Mesendoderm (in vitro differentiated cells): ENCODE measurements at regions not wholly inside any gene's neighbourhood (a gene's known extent, or its start where the extent isn't known, plus 50 kb on each side); places are given as distances from the start of the nearest gene placed in this dataset.

ENCODE experiments used
- DNase-seq: peaks from one replicate; pipeline ENCODE4 v3.0.0; 2013
- H2AK5ac ChIP-seq: 2 replicates; pipeline ENCODE4 v1.6.1; 2013; ENCODE audit warnings: low read length, inconsistent platforms
- H2BK120ac ChIP-seq: 2 replicates; pipeline ENCODE4 v1.6.1; 2013; ENCODE audit warnings: low read depth, mild to moderate bottlenecking, low read length, moderate library complexity, mixed read lengths
- H2BK15ac ChIP-seq: replicated peaks from 2 replicates; pipeline ENCODE4 v1.6.1; 2013; ENCODE audit warnings: low read depth, mild to moderate bottlenecking, moderate library complexity
- H2BK5ac ChIP-seq: 2 replicates; pipeline ENCODE4 v1.6.1; 2013; ENCODE audit warnings: low read length, inconsistent platforms
- H3K18ac ChIP-seq: 2 replicates; pipeline ENCODE4 v1.6.1; 2013; ENCODE audit warnings: mild to moderate bottlenecking, low read length, mixed read lengths
- H3K23ac ChIP-seq: one replicate; pipeline ENCODE4 v1.6.1; 2013; ENCODE audit warnings: low read length
- H3K27ac ChIP-seq: 2 replicates; pipeline ENCODE4 v1.5.1; 2013; ENCODE audit warnings: low read depth, mild to moderate bottlenecking, inconsistent platforms, low read length, moderate library complexity
- H3K27me3 ChIP-seq: 2 replicates; pipeline ENCODE4 v1.6.1; 2013; ENCODE audit warnings: low read length, control low read depth, mild to moderate bottlenecking, inconsistent platforms; ENCODE audit not compliant: insufficient read depth, poor library complexity
- H3K36me3 ChIP-seq: 2 replicates; pipeline ENCODE4 v1.6.1; 2013; ENCODE audit warnings: low read length, inconsistent platforms; ENCODE audit not compliant: control insufficient read depth, insufficient read depth
- H3K4ac ChIP-seq: one replicate; pipeline ENCODE4 v1.6.1; 2013; ENCODE audit warnings: low read depth, mild to moderate bottlenecking, low read length, moderate library complexity
- H3K4me1 ChIP-seq: 2 replicates; pipeline ENCODE4 v1.6.1; 2013; ENCODE audit warnings: low read depth, low read length, inconsistent platforms; ENCODE audit not compliant: control insufficient read depth
- H3K4me2 ChIP-seq: 2 replicates; pipeline ENCODE4 v1.6.1; 2013; ENCODE audit warnings: low read length
- H3K4me3 ChIP-seq: 2 replicates; pipeline ENCODE4 v1.5.1; 2013; ENCODE audit warnings: mild to moderate bottlenecking, low read length
- H3K56ac ChIP-seq: one replicate; pipeline ENCODE4 v1.6.1; 2013; ENCODE audit warnings: low read length
- H3K79me1 ChIP-seq: 2 replicates; pipeline ENCODE4 v1.6.1; 2013; ENCODE audit warnings: low read length, inconsistent platforms
- H3K79me2 ChIP-seq: 2 replicates; pipeline ENCODE4 v1.6.1; 2013; ENCODE audit warnings: mild to moderate bottlenecking, low read length; ENCODE audit not compliant: control insufficient read depth, insufficient read depth
- H3K9ac ChIP-seq: 2 replicates; pipeline ENCODE4 v1.6.1; 2013; ENCODE audit warnings: low read length, inconsistent platforms
- H4K5ac ChIP-seq: one replicate; pipeline ENCODE4 v1.6.1; 2013; ENCODE audit warnings: low read length
- H4K8ac ChIP-seq: one replicate; pipeline ENCODE4 v1.6.1; 2013; ENCODE audit warnings: low read depth, mild to moderate bottlenecking, control low read depth, low read length, moderate library complexity
- WGBS: extraction: QIAGEN DNeasy Blood & Tissue Kit; methylation state at CpG from one replicate; pipeline ENCODE4 v1.1.7; 2013; ENCODE audit warnings: low lambda C conversion rate, missing lambda C conversion rate; ENCODE audit not compliant: insufficient coverage; ENCODE audit errors: extremely low coverage; 5-methylcytosine and 5-hydroxymethylcytosine counted together

DNA sequence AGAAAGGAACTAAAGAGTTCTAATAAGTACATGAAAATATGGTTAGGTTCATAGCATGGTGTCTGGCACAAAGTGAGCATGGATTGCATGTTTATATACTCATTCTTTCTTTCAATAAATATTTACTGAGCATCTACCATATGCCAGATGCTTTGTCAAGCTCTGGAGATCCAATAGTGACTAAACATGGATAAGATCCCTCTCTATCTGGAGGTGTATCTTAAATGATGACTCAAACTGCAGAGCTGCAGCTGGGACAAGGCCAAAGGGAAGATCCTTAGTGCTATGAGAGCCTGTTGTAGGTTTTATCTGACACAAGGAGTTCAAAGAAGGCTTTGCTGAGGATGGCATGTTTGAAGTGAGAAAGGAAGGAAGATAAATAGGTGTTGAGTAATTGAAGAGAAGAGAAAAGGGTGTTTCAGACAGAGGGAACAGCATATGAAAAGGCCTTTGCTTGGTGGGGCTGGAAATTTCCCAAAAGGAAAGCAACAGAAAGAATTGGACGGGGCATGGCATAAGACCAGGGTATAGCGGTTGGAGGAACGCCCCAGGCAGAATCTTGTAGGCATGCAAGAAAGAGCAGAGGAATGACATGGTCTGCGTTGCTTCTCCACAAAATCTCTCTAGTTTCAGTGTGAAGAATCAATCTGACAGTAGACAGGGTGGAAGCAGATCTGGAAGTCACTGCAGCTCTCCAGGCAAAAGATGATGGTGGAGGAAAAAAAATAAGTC is 239.9 kb upstream of the LRTM1 start:
- no peak overlapping the region for H2BK15ac ChIP-seq
- H3K79me1 ChIP-seq, result no peaks in the 10 kb centered on the region
- DNase-seq, result no peak
- no peak overlapping the region for H2AK5ac ChIP-seq
- no peak overlapping the region for H4K8ac ChIP-seq
- H3K79me2 ChIP-seq, result no peaks in the 10 kb centered on the region
- H3K36me3 ChIP-seq, result no peaks in the 10 kb centered on the region
- no peak overlapping the region for H3K4ac ChIP-seq
- no peak overlapping the region for H2BK5ac ChIP-seq
- no peak overlapping the region for H3K27ac ChIP-seq
- H3K4me2 ChIP-seq, result no peak overlapping the region
- H3K18ac ChIP-seq, result no peak overlapping the region
- WGBS, result no CpG with 5 or more reads among the region's 4 CpGs
- no peak overlapping the region for H3K9ac ChIP-seq
- no peak overlapping the region for H4K5ac ChIP-seq
- H3K4me3 ChIP-seq, result no peak overlapping the region
- no peak overlapping the region for H3K23ac ChIP-seq
- no peak overlapping the region for H3K56ac ChIP-seq
- H3K4me1 ChIP-seq, result no peaks in the 10 kb centered on the region
- no peak overlapping the region for H2BK120ac ChIP-seq
- H3K27me3 ChIP-seq, result no peaks in the 10 kb centered on the region

DNA sequence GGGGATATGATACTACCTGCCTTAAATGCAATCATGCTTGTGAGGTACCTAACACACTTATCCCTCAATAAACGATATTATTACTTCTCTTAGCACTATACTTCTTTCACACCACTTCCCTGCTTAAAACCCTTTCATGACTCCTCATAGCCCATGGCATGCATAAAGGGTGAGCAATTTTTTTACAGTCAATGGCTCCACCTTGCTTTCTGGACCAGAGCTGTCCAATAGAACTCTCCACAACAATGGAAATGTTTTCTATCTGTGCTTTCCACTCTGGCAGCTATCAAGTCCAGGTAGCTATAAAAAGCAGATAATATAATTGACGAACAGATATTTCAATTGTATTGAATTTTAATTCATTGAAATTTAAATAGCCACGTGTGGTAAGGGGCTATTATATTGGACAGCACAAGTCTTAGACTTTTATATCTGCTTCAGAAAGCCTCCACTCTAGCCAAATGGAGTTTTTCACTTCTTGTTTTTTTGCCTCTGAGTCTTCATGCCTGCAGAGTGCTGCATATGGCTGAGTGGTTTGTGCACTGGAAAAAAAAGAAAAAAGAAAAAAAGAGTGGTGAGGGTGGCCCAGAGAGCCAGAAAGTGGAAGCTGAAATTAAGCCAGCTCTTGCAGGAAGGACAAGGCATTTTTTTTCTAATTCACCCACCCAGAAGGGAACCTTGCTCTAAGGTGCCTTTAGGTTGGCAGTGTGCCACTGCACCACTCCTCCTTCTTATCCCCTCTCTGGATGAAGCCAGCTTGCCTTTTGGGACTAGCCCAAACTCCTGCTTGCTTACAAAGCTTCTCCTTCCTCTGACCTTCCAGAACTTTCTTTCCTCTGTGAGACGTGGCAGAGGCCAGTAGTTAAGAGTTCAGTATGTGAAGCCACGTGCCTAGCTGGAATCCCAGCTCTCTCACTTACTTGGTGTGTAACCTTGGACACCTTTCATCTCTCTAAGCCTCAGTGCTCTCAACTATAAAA is 239.0 kb upstream of the LRTM1 start:
- H3K4me1 ChIP-seq, result no peaks in the 10 kb centered on the region
- WGBS, result 100% methylated on average over 1 of the region's 5 CpGs

DNA sequence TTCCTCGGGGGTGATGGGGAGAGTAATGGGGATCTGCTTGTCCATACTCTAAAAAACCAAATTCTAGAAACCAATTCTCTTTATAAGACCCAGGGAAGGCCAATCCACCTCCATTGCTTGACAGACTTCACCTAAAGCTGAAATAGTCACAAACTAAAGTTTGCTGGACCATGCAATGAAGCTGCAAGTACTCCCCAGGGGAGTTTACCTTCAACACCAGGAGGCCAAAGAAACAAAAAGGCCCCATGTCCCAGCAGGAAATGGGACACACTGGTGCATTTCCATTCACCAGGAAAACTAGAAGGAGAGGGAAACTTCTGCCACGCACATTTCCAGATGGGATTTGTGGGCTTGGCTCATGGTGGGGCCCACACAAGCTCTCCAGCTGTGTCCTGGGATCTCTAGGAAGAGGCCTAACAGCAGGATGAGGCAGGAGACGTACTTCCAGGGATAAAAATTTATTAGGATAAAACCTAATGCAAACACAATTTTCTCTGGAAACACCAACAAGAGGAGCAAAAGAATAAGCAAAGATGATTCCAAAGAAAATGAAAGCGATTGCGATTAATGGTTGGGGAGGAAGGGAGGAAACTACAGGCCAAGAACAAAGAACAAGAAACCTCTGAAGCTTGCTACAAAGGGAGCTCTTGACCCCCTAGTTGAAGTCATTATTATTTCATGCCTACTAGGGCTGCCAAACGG is 238.0 kb upstream of the LRTM1 start:
- Histone ChIP-seq H3K27me3 (no peaks in the 10 kb centered on the region), H4K5ac (no peak overlapping the region), H3K79me2 (no peaks in the 10 kb centered on the region), H4K8ac (no peak overlapping the region), H3K4me3 (no peak overlapping the region), H3K4me1 (no peaks in the 10 kb centered on the region), H3K56ac (no peak overlapping the region), H3K27ac (no peak overlapping the region), H2BK15ac (no peak overlapping the region), H2AK5ac (no peak overlapping the region), H3K9ac (no peak overlapping the region), H3K18ac (no peak overlapping the region), H2BK5ac (no peak overlapping the region), H3K4ac (no peak overlapping the region), H2BK120ac (no peak overlapping the region), H3K4me2 (no peak overlapping the region), H3K23ac (no peak overlapping the region), H3K79me1 (no peaks in the 10 kb centered on the region), H3K36me3 (no peaks in the 10 kb centered on the region)
- WGBS, result no CpG with 5 or more reads among the region's 6 CpGs
- no peak for DNase-seq

More for the DNA sequence above, 239.0 kb upstream of the LRTM1 start:
- no peak overlapping the region for H3K23ac ChIP-seq
- H4K8ac ChIP-seq, result no peak overlapping the region
- no peak overlapping the region for H3K4me3 ChIP-seq
- no peaks in the 10 kb centered on the region for H3K36me3 ChIP-seq
- H2BK5ac ChIP-seq, result no peak overlapping the region
- no peak overlapping the region for H3K9ac ChIP-seq
- H3K4ac ChIP-seq, result no peak overlapping the region
- no peaks in the 10 kb centered on the region for H3K79me2 ChIP-seq
- H4K5ac ChIP-seq, result no peak overlapping the region
- DNase-seq, result no peak
- no peak overlapping the region for H3K27ac ChIP-seq
- no peak overlapping the region for H2AK5ac ChIP-seq
- no peak overlapping the region for H3K18ac ChIP-seq
- no peak overlapping the region for H2BK15ac ChIP-seq
- no peak overlapping the region for H3K4me2 ChIP-seq
- no peak overlapping the region for H3K56ac ChIP-seq
- H2BK120ac ChIP-seq, result no peak overlapping the region
- no peaks in the 10 kb centered on the region for H3K27me3 ChIP-seq
- no peaks in the 10 kb centered on the region for H3K79me1 ChIP-seq

DNA sequence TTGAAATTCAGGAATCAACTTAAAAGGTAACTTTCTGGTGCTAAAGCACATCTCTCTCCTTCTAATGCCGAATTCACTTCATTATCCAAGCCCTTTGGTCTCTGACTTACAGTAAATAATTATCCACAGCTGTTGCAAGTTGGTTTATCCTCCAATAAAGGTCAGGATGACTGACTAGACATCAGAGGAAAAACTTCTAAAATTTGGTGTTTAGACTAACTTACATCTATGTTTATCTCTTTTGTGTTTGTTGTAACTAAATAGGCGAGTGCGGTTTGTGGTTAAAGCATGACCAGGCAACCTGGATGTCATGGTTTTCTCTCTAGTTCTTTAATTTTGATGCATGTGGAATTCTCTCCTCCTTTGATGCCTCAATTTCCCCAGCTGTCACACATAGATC is 237.4 kb upstream of the LRTM1 start:
- DNase-seq, result no peak
- H2BK120ac ChIP-seq, result no peak overlapping the region
- H3K79me1 ChIP-seq, result no peaks in the 10 kb centered on the region
- no peak overlapping the region for H3K4me3 ChIP-seq
- no peak overlapping the region for H3K27ac ChIP-seq
- H2BK15ac ChIP-seq, result no peak overlapping the region
- no peaks in the 10 kb centered on the region for H3K79me2 ChIP-seq
- no peak overlapping the region for H2AK5ac ChIP-seq
- no peak overlapping the region for H3K4ac ChIP-seq
- H2BK5ac ChIP-seq, result no peak overlapping the region
- no peaks in the 10 kb centered on the region for H3K36me3 ChIP-seq
- H3K4me1 ChIP-seq, result no peaks in the 10 kb centered on the region
- no peak overlapping the region for H4K8ac ChIP-seq
- H3K23ac ChIP-seq, result no peak overlapping the region
- H3K9ac ChIP-seq, result no peak overlapping the region
- H4K5ac ChIP-seq, result no peak overlapping the region
- H3K56ac ChIP-seq, result no peak overlapping the region
- H3K4me2 ChIP-seq, result no peak overlapping the region
- H3K27me3 ChIP-seq, result no peaks in the 10 kb centered on the region
- WGBS, result no CpG with 5 or more reads among the region's 3 CpGs
- no peak overlapping the region for H3K18ac ChIP-seq

DNA sequence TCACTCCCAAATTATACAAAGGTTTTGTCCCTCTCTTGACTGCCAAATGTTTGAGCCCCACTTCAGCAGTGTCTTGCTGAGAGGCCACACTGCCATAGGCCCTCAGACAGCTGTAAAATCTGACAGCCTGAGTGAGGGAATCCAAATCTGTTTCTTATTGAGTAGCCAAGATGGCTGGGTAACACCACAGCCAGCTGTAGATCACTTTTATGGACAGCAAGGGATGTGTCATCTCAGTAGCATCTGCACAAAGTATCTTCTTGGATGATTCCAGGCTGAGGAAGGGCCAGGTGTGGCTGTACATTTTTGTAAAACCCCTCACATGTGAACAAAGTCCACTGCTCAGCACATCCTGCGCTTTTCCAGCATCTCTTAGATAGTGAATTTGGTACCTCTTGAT is 237.0 kb upstream of the LRTM1 start:
- DNase-seq, result no peak
- no peak overlapping the region for H3K9ac ChIP-seq
- no peak overlapping the region for H3K56ac ChIP-seq
- H3K79me1 ChIP-seq, result no peaks in the 10 kb centered on the region
- no peak overlapping the region for H4K5ac ChIP-seq
- no peak overlapping the region for H2BK15ac ChIP-seq
- no peaks in the 10 kb centered on the region for H3K79me2 ChIP-seq
- H3K27me3 ChIP-seq, result no peaks in the 10 kb centered on the region
- H3K4me2 ChIP-seq, result no peak overlapping the region
- no peaks in the 10 kb centered on the region for H3K4me1 ChIP-seq
- H2AK5ac ChIP-seq, result no peak overlapping the region
- WGBS, result no CpG with 5 or more reads among the region's 1 CpG
- H3K18ac ChIP-seq, result no peak overlapping the region
- no peak overlapping the region for H2BK5ac ChIP-seq
- H3K23ac ChIP-seq, result no peak overlapping the region
- no peak overlapping the region for H3K27ac ChIP-seq
- H3K4me3 ChIP-seq, result no peak overlapping the region
- no peaks in the 10 kb centered on the region for H3K36me3 ChIP-seq
- no peak overlapping the region for H3K4ac ChIP-seq
- H4K8ac ChIP-seq, result no peak overlapping the region
- no peak overlapping the region for H2BK120ac ChIP-seq
